DMS53 treated with DMSO at 0.1 percent for 48 hours (cell line): ENCODE measurements at regions not wholly inside any gene's neighbourhood (a gene's known extent, or its start where the extent isn't known, plus 50 kb on each side); places are given as distances from the start of the nearest gene placed in this dataset.

ENCODE experiments used
- DNase-seq: peaks from one replicate; lab custom pipeline; 2025; ENCODE audit not compliant: unreplicated experiment; lab: John Stamatoyannopoulos, UW

DNA sequence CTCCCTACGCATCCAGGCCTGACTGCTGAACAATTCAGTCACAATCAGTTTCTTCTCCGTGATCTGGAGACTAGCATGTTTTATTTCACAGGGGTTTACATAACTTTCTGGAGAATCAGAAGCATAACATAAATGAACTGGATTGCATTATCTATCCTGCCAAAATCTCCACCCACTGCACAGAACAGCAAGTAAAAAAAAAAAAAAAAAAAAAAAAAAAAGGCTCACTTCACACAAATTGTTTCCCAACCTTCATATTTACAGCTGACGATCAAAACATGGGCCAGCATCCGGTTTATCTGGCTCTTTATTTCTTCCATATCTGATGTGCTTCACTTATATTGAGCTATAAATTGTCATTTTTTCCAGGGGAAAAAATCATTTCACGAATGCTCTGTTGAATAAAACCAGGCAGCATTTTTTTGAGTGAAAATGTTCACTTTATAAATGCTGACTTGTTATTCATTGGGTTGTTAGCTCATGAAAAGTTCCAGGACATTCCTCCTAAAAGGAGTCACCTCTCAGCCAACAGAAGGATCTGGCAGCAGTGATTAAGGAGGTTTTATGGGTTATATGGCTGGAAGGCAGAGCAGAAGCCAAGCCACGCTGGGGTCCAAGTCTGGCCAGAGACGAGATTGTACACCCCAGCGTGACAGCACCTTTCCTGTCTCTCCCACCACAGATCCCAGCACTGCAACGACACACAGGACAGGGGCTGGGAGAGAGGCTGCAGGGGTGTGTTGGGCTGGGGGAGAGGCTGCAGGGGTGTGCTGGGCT is 51.2 kb upstream of the GLI2 start:
- DNase-seq = no peak

DNA sequence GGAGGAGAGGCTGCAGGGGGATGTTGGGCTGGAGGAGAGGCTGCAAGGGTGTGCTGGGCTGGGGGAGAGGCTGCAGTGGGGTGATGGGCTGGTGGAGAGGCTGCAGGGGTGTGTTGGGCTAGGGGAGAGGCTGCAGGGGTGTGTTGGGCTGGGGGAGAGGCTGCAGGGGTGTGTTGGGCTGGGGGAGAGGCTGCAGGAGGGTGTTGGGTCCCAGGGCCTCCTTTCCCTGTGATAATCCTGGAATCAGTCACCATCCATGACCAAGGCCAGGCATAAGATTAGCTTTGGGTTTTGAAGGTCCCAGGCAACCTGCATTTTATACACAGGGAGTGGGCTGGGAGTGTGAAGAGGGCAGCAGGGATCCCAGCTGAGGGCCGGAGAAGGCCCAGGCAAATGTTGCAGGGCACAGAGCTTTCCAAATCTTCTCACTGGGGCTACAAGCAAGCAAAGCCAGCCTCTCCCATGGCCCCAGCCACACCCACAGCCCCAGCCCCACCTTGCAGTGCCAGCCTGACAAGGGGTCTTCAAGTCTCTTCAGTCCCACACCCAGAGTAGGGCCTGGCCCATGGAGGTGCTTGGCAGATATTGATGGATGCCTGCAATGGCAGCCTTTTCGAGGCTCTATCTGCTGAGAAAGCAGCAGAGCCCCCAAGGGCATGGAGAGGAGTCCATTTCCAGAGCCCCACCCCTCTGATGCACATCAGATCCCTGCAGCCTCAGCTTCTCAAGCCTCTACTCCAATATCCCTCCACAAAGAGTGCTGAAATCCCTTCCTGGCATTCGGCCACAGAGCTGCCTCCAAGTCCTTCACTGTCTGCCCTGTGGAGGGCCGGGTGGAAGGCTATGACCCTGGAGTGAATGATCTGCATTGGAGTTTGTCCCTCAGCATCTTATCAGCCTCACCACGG is 50.3 kb upstream of the GLI2 start:
- no peak for DNase-seq
